ENCODE measurements at regions not wholly inside any gene's neighbourhood (a gene's known extent, or its start where the extent isn't known, plus 50 kb on each side); places are given as distances from the start of the nearest gene placed in this dataset.

GRCh38 chr9:88821746-88822106 lies 169.5 kb upstream of the S1PR3 start:
- DNase-seq (ENCODE audit: low read depth in 2 of 2), result no peak
- no peak overlapping the region for H3K4me3 ChIP-seq (replicated peaks in 1 of 2; ENCODE audit: low read depth in 2 of 2, low read length in 2 of 2)
- no peak for TF ChIP-seq CTCF (IDR thresholded peaks at IDR 0.05; ENCODE audit: low read depth, low read length)

- no peak overlapping the region for H3K4me3 ChIP-seq (replicated peaks in 1 of 2; ENCODE audit: low read depth in 2 of 2, low read length in 2 of 2)
- TF ChIP-seq CTCF (IDR thresholded peaks at IDR 0.05; ENCODE audit: low read depth, low read length), result no peak
- DNase-seq (ENCODE audit: low read depth in 2 of 2), result peak; percentile 41 to 42
Measured at GRCh38 chr9:88824711-88825110, 166.6 kb upstream of the S1PR3 start.

- no peak overlapping the region for H3K4me3 ChIP-seq (replicated peaks in 1 of 2; ENCODE audit: low read depth in 2 of 2, low read length in 2 of 2)
- no peak for DNase-seq (ENCODE audit: low read depth in 2 of 2)
- TF ChIP-seq CTCF (IDR thresholded peaks at IDR 0.05; ENCODE audit: low read depth, low read length), result no peak
Measured at GRCh38 chr9:88826181-88826580, 165.1 kb upstream of the S1PR3 start.

GRCh38 chr9:88826771-88827181 lies 164.5 kb upstream of the S1PR3 start:
- no peak for TF ChIP-seq CTCF (IDR thresholded peaks at IDR 0.05; ENCODE audit: low read depth, low read length)
- no peak overlapping the region for H3K4me3 ChIP-seq (replicated peaks in 1 of 2; ENCODE audit: low read depth in 2 of 2, low read length in 2 of 2)
- DNase-seq (ENCODE audit: low read depth in 2 of 2), result peak; percentile 71 to 78

- H3K4me3 ChIP-seq (replicated peaks in 1 of 2; ENCODE audit: low read depth in 2 of 2, low read length in 2 of 2), result no peak overlapping the region
- no peak for TF ChIP-seq CTCF (IDR thresholded peaks at IDR 0.05; ENCODE audit: low read depth, low read length)
- peak in 1 of 2 donors; percentile 37 for DNase-seq (ENCODE audit: low read depth in 2 of 2)
Measured at GRCh38 chr9:88828018-88828417, 163.2 kb upstream of the S1PR3 start.

GRCh38 chr9:88828492-88828974 lies 162.7 kb upstream of the S1PR3 start:
- TF ChIP-seq CTCF (IDR thresholded peaks at IDR 0.05; ENCODE audit: low read depth, low read length), result no peak
- H3K4me3 ChIP-seq (replicated peaks in 1 of 2; ENCODE audit: low read depth in 2 of 2, low read length in 2 of 2), result no peak overlapping the region
- peak in 1 of 2 donors; percentile 71 for DNase-seq (ENCODE audit: low read depth in 2 of 2)

- no peak for TF ChIP-seq CTCF (IDR thresholded peaks at IDR 0.05; ENCODE audit: low read depth, low read length)
- no peak overlapping the region for H3K4me3 ChIP-seq (replicated peaks in 1 of 2; ENCODE audit: low read depth in 2 of 2, low read length in 2 of 2)
- DNase-seq (ENCODE audit: low read depth in 2 of 2), result no peak
Measured at GRCh38 chr9:88829276-88829675, 162.0 kb upstream of the S1PR3 start.

All from cardiac fibroblast (primary cell).